SK-N-SH treated with all-trans-retinoic acid at 6 μM for 48 hours (cell line): ENCODE measurements at regions not wholly inside any gene's neighbourhood (a gene's known extent, or its start where the extent isn't known, plus 50 kb on each side); places are given as distances from the start of the nearest gene placed in this dataset.

Experiments used
- ATAC-seq: fragments of 200-7000 bp; cut with Tn5 transposase; 3 replicates; pipeline ENCODE4 v1.9.1; 2020; ENCODE audit warnings: mild to moderate bottlenecking, moderate library complexity
- ARNTL ChIP-seq: fragments of 450-650 bp; formaldehyde crosslinking; IDR thresholded peaks from 2 replicates; pipeline ENCODE4 v1.5.0; 2020; ENCODE audit warnings: low read depth, mild to moderate bottlenecking, moderate library complexity, borderline replicate concordance
- BACH2 ChIP-seq: fragments of 250-450 bp; sonication (Bioruptor Pico); IDR thresholded peaks from 2 replicates; pipeline ENCODE4 v1.9.0; 2021; ENCODE audit warnings: mild to moderate bottlenecking, borderline replicate concordance
- CSDC2 ChIP-seq: fragments of 250-450 bp; sonication (Bioruptor Pico); IDR thresholded peaks from 2 replicates; pipeline ENCODE4 v1.5.0; 2020; ENCODE audit warnings: mild to moderate bottlenecking, moderate library complexity
- ESRRG ChIP-seq: fragments of 250-450 bp; sonication (Bioruptor Pico); IDR thresholded peaks from 2 replicates; pipeline ENCODE4 v1.6.1; 2021; ENCODE audit warnings: mild to moderate bottlenecking
- GLIS3 ChIP-seq: fragments of 250-450 bp; sonication (Bioruptor Pico); IDR thresholded peaks from 2 replicates; pipeline ENCODE4 v1.5.0; 2020; ENCODE audit warnings: mild to moderate bottlenecking, moderate library complexity
- ISL1 ChIP-seq: fragments of 250-450 bp; sonication (Bioruptor Pico); IDR thresholded peaks from 2 replicates; pipeline ENCODE4 v2.1.2; 2022; ENCODE audit warnings: mild to moderate bottlenecking, moderate library complexity
- OSR1 ChIP-seq: fragments of 250-450 bp; sonication (Bioruptor Pico); IDR thresholded peaks from 2 replicates; pipeline ENCODE4 v1.8.0; 2022; ENCODE audit warnings: moderate library complexity, mild to moderate bottlenecking, inconsistent platforms
- POU6F1 ChIP-seq: fragments of 250-450 bp; sonication (Bioruptor Pico); IDR thresholded peaks from 2 replicates; pipeline ENCODE4 v1.8.0; 2021; ENCODE audit warnings: low read depth, mild to moderate bottlenecking, moderate library complexity, borderline replicate concordance
- PPARA ChIP-seq: fragments of 250-450 bp; sonication (Bioruptor Pico); IDR thresholded peaks from 2 replicates; pipeline ENCODE4 v1.5.0; 2020; ENCODE audit warnings: mild to moderate bottlenecking, borderline replicate concordance
- RARB ChIP-seq: fragments of 250-450 bp; sonication (Bioruptor Pico); IDR thresholded peaks from 2 replicates; pipeline ENCODE4 v1.8.0; 2021; ENCODE audit warnings: mild to moderate bottlenecking, moderate library complexity
- SNAI2 ChIP-seq: fragments of 250-450 bp; sonication (Bioruptor Pico); IDR thresholded peaks from 2 replicates; pipeline ENCODE4 v1.5.0; 2020; ENCODE audit warnings: mild to moderate bottlenecking, moderate library complexity
- TCF4 ChIP-seq: fragments of 250-450 bp; sonication (Bioruptor Pico); IDR thresholded peaks from 2 replicates; pipeline ENCODE4 v1.8.0; 2021; ENCODE audit warnings: mild to moderate bottlenecking, moderate library complexity, borderline replicate concordance
- TOX ChIP-seq: fragments of 250-450 bp; sonication (Bioruptor Pico); IDR thresholded peaks from 2 replicates; pipeline ENCODE4 v1.8.0; 2021; ENCODE audit warnings: mild to moderate bottlenecking, moderate library complexity, borderline replicate concordance
- ZC3H10 ChIP-seq: fragments of 250-450 bp; sonication (Bioruptor Pico); IDR thresholded peaks from 2 replicates; pipeline ENCODE4 v1.5.1; 2021; ENCODE audit warnings: mild to moderate bottlenecking, moderate library complexity
- ZFP3 ChIP-seq: fragments of 250-450 bp; sonication (Bioruptor Pico); IDR thresholded peaks from 2 replicates; pipeline ENCODE4 v1.5.0; 2020; ENCODE audit warnings: mild to moderate bottlenecking, moderate library complexity
- ZFP30 ChIP-seq: fragments of 450-650 bp; formaldehyde crosslinking; IDR thresholded peaks from 2 replicates; pipeline ENCODE4 v1.5.0; 2022; ENCODE audit warnings: mild to moderate bottlenecking, moderate library complexity
- ZNF70 ChIP-seq: fragments of 450-650 bp; formaldehyde crosslinking; IDR thresholded peaks from 2 replicates; pipeline ENCODE4 v1.5.0; 2020; ENCODE audit warnings: mild to moderate bottlenecking, moderate library complexity
- ZNF8 ChIP-seq: fragments of 450-650 bp; formaldehyde crosslinking; IDR thresholded peaks from 2 replicates; pipeline ENCODE4 v1.5.0; 2020; ENCODE audit warnings: mild to moderate bottlenecking, moderate library complexity
- TF ChIP-seq, protein P1 (sequence below): fragments of 250-450 bp; sonication (Bioruptor Pico); IDR thresholded peaks from 2 replicates; pipeline ENCODE4 v1.8.0; 2020; ENCODE audit warnings: mild to moderate bottlenecking, moderate library complexity, borderline replicate concordance
- TF ChIP-seq, protein P2 (sequence below): fragments of 250-450 bp; sonication (Bioruptor Pico); IDR thresholded peaks from 2 replicates; pipeline ENCODE4 v1.5.1; 2020; ENCODE audit warnings: low read depth, mild to moderate bottlenecking, moderate library complexity
- TF ChIP-seq, protein P3 (sequence below): fragments of 250-450 bp; sonication (Bioruptor Pico); IDR thresholded peaks from 2 replicates; pipeline ENCODE4 v1.5.0; 2020; ENCODE audit warnings: mild to moderate bottlenecking, moderate library complexity
- TF ChIP-seq, protein P4 (sequence below): fragments of 250-450 bp; sonication (Bioruptor Pico); IDR thresholded peaks from 2 replicates; pipeline ENCODE4 v1.5.1; 2021; ENCODE audit warnings: mild to moderate bottlenecking, moderate library complexity

GRCh38 chr2:215626063-215626462 lies 190.2 kb upstream of the FN1 start:
- ATAC-seq, result no peak

DNA sequence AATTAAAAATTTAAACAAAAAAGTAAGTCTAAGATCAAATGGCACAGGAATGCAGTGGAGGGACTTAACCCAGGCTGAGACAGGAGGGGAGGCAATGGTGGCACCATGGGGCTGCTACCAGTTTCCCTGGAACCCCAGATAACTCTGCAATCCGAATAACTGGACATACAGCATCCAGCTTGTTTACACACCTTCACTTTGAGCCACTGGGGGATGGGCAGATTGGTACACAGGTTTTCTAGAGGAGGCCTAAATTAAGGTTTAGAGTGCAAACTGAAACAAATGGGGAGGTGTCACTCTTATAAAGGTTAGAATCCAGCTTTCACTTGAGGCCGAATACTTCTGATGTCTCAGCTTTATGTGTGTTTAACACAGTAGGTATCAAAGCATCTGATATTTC lies 189.3 kb upstream of the FN1 start:
- ATAC-seq, result no peak
- TF ChIP-seq ZNF8 (CRISPR knock-in tag) (no peak), TCF4 (CRISPR knock-in tag) (no peak), ISL1 (CRISPR knock-in tag) (no peak), GLIS3 (CRISPR knock-in tag) (no peak)
- TF ChIP-seq, all 23 proteins: peak for 0

More at GRCh38 chr2:215626063-215626462, 190.2 kb upstream of the FN1 start:
- TF ChIP-seq ZFP30 (no peak), ZC3H10 (CRISPR knock-in tag) (no peak), POU6F1 (no peak), ARNTL (CRISPR knock-in tag) (no peak)
- TF ChIP-seq, protein P1, sequence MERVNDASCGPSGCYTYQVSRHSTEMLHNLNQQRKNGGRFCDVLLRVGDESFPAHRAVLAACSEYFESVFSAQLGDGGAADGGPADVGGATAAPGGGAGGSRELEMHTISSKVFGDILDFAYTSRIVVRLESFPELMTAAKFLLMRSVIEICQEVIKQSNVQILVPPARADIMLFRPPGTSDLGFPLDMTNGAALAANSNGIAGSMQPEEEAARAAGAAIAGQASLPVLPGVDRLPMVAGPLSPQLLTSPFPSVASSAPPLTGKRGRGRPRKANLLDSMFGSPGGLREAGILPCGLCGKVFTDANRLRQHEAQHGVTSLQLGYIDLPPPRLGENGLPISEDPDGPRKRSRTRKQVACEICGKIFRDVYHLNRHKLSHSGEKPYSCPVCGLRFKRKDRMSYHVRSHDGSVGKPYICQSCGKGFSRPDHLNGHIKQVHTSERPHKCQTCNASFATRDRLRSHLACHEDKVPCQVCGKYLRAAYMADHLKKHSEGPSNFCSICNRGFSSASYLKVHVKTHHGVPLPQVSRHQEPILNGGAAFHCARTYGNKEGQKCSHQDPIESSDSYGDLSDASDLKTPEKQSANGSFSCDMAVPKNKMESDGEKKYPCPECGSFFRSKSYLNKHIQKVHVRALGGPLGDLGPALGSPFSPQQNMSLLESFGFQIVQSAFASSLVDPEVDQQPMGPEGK (CRISPR knock-in tag), result no peak
- TF ChIP-seq, protein P2, sequence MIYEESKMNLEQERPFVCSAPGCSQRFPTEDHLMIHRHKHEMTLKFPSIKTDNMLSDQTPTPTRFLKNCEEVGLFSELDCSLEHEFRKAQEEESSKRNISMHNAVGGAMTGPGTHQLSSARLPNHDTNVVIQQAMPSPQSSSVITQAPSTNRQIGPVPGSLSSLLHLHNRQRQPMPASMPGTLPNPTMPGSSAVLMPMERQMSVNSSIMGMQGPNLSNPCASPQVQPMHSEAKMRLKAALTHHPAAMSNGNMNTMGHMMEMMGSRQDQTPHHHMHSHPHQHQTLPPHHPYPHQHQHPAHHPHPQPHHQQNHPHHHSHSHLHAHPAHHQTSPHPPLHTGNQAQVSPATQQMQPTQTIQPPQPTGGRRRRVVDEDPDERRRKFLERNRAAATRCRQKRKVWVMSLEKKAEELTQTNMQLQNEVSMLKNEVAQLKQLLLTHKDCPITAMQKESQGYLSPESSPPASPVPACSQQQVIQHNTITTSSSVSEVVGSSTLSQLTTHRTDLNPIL, result no peak

- no peak for ATAC-seq
- TF ChIP-seq SNAI2 (no peak), ZFP30 (no peak), ZC3H10 (CRISPR knock-in tag) (no peak), RARB (CRISPR knock-in tag) (no peak), TCF4 (CRISPR knock-in tag) (no peak), TOX (CRISPR knock-in tag) (no peak)
- TF ChIP-seq, protein P2, result no peak
These were observed 188.6 kb upstream of the FN1 start for GRCh38 chr2:215624423-215624829.

DNA sequence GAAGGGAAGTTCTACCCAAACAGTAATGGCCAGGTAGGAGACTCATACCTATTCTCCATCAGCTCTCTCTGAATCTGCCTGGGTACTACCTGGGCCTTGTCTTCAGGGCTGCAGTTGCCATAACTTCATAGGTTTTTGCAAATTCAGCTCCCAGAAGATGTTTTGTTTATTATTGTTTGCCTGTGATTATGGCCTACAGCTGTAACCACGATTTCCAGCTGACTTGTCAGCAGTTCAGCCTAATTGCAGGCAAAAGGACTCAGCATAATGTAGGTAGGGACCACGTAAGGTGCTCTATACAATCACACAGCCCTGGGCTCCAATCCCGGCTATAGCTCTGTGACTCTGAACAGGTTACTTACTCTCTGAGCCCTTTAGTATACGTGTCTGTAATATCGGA lies 187.0 kb upstream of the FN1 start:
- no peak for TF ChIP-seq PPARA (CRISPR knock-in tag)
- TF ChIP-seq ZFP3 (CRISPR knock-in tag), result no peak
- no peak for TF ChIP-seq SNAI2
- no peak for TF ChIP-seq ZNF70 (CRISPR knock-in tag)
- no peak for TF ChIP-seq CSDC2
- TF ChIP-seq, protein P3, sequence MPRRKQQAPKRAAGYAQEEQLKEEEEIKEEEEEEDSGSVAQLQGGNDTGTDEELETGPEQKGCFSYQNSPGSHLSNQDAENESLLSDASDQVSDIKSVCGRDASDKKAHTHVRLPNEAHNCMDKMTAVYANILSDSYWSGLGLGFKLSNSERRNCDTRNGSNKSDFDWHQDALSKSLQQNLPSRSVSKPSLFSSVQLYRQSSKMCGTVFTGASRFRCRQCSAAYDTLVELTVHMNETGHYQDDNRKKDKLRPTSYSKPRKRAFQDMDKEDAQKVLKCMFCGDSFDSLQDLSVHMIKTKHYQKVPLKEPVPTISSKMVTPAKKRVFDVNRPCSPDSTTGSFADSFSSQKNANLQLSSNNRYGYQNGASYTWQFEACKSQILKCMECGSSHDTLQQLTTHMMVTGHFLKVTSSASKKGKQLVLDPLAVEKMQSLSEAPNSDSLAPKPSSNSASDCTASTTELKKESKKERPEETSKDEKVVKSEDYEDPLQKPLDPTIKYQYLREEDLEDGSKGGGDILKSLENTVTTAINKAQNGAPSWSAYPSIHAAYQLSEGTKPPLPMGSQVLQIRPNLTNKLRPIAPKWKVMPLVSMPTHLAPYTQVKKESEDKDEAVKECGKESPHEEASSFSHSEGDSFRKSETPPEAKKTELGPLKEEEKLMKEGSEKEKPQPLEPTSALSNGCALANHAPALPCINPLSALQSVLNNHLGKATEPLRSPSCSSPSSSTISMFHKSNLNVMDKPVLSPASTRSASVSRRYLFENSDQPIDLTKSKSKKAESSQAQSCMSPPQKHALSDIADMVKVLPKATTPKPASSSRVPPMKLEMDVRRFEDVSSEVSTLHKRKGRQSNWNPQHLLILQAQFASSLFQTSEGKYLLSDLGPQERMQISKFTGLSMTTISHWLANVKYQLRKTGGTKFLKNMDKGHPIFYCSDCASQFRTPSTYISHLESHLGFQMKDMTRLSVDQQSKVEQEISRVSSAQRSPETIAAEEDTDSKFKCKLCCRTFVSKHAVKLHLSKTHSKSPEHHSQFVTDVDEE (CRISPR knock-in tag), result no peak
- no peak for TF ChIP-seq TCF4 (CRISPR knock-in tag)
- no peak for TF ChIP-seq TOX (CRISPR knock-in tag)
- TF ChIP-seq ESRRG, result no peak
- TF ChIP-seq, protein P4, sequence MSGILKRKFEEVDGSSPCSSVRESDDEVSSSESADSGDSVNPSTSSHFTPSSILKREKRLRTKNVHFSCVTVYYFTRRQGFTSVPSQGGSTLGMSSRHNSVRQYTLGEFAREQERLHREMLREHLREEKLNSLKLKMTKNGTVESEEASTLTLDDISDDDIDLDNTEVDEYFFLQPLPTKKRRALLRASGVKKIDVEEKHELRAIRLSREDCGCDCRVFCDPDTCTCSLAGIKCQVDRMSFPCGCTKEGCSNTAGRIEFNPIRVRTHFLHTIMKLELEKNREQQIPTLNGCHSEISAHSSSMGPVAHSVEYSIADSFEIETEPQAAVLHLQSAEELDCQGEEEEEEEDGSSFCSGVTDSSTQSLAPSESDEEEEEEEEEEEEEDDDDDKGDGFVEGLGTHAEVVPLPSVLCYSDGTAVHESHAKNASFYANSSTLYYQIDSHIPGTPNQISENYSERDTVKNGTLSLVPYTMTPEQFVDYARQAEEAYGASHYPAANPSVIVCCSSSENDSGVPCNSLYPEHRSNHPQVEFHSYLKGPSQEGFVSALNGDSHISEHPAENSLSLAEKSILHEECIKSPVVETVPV (CRISPR knock-in tag), result no peak
- TF ChIP-seq ISL1 (CRISPR knock-in tag), result no peak
- no peak for TF ChIP-seq GLIS3 (CRISPR knock-in tag)
- TF ChIP-seq ZNF8 (CRISPR knock-in tag), result no peak
- TF ChIP-seq ARNTL (CRISPR knock-in tag), result no peak
- TF ChIP-seq POU6F1, result no peak
- no peak for TF ChIP-seq OSR1 (CRISPR knock-in tag)
- TF ChIP-seq RARB (CRISPR knock-in tag), result no peak
- TF ChIP-seq BACH2, result no peak
- TF ChIP-seq, protein P1 (CRISPR knock-in tag), result no peak
- no peak for TF ChIP-seq ZC3H10 (CRISPR knock-in tag)
- no peak for ATAC-seq
